GM19099 (cell line): ENCODE measurements at regions not wholly inside any gene's neighbourhood (a gene's known extent, or its start where the extent isn't known, plus 50 kb on each side); places are given as distances from the start of the nearest gene placed in this dataset.

Experiments
- POLR2A ChIP-seq: IDR thresholded peaks from 3 replicates; pipeline ENCODE4 v1.6.1; 2011; ENCODE audit warnings: low read depth; ENCODE audit not compliant: insufficient read length; ENCODE audit errors: extremely low read depth

GRCh38 chr1:168490306-168490705 lies 53.5 kb downstream of the XCL2 start:
- no peak for TF ChIP-seq POLR2A

- TF ChIP-seq POLR2A: no peak
Measured at GRCh38 chr1:168488138-168488537, 55.7 kb downstream of the XCL2 start.

GRCh38 chr1:168485048-168485447 lies 58.7 kb downstream of the XCL2 start:
- TF ChIP-seq POLR2A: no peak

- TF ChIP-seq POLR2A: no peak
Measured at GRCh38 chr1:168484083-168484482, 59.7 kb downstream of the XCL2 start.

DNA sequence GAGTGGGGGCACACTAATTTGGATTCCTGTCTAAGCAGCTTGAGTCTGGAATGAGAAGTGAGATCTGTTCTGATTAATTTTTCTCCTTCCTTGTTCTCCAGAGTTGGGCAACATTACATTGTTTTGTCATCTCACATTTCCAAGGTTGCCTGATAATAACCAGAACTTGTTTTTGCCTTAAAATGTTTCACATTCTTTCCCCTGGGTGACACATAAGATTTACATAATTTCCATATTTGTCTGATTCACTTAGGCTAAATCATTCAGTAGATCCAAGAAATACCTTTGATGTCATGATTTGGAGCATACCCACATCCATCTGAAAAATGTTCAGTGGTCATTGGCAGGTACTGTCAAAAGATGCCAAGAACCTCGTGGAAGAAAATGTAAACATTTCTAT lies 60.3 kb downstream of the XCL2 start:
- TF ChIP-seq POLR2A: no peak

GRCh38 chr1:168482106-168482505 lies 61.7 kb downstream of the XCL2 start:
- TF ChIP-seq POLR2A: no peak

DNA sequence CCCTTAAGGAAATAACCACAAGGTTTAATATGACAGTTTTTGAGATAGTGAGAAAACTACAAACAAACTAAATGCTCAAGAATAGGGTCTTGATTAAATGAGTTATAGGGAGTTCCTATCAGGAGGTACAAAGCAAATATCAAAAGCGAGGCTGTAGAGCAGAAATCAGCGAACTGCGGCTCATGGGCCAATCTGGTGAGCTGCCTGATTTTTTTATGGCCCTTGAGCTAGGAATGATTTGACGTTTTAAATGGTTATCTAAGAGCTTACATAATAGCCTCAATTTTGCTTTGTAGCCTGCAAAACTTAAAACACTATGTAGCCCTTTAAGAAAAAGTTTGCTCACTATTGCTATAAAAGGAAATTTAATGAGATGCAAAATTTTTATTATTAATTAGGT lies 62.2 kb downstream of the XCL2 start:
- no peak for TF ChIP-seq POLR2A

DNA sequence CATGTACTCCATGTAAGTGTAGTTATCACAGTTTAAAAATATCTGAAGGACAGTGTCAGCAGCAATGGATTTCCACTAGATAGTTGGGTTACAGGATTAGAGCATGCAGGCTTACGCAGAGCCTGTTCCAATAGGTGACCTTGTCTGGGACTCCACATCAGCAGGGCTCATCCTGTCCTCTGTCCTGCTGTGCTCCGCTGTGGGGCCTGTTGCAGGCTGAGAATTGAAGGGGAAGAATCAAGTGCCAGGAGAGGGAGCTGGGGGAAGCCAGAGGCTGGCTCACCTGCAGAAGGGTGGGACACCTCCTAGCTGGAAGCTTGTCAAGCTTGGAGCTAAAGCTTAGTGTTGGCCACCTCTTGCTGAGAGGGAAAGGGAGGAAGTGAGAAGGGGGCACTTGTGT lies 62.8 kb downstream of the XCL2 start:
- TF ChIP-seq POLR2A: no peak

DNA sequence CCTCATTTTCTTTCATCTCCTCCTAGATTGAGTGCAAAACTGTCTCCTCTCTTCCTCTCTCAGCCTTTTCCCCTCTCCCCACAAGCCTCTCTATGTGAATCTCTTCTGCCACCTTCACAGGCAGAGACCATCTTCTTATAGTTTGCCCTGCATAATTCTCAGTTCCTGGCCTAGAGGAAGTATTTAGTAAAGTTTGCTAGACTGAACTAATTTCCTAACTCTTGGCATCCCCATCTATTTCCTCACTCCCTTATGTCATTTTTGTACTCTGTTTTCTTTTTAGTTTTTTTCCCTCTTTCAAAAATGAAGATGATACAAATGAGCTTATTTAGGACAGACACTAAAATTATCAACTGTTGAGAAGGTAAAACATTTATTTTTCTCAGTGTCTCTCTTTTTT lies 66.0 kb downstream of the XCL2 start:
- TF ChIP-seq POLR2A: no peak

- no peak for TF ChIP-seq POLR2A
Measured at GRCh38 chr1:168476588-168477385, 67.0 kb downstream of the XCL2 start.

- TF ChIP-seq POLR2A: no peak
Measured at GRCh38 chr1:168474322-168474721, 69.5 kb downstream of the XCL2 start.

- no peak for TF ChIP-seq POLR2A
Measured at GRCh38 chr1:168473126-168473525, 70.7 kb downstream of the XCL2 start.

DNA sequence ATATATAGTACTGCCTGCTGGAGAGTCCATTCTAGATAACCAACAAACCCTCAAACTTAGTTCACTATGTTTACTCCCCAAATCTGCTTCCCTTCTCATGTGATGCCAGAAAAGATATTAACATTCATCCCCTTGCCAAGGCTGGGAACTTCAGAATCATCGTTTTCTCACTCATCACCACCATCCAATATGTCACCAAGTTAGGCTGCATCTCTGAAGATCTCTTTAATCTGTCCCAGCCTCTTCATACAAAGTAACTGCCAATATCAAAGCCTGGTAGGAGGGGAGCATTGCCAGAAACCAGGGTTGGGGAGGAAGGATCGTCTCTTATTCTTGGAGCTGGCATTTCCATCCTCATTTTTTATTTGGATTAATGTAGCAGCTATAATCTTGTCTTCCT lies 71.6 kb downstream of the XCL2 start:
- no peak for TF ChIP-seq POLR2A

GRCh38 chr1:168470901-168471431 lies 72.8 kb downstream of the XCL2 start:
- no peak for TF ChIP-seq POLR2A

DNA sequence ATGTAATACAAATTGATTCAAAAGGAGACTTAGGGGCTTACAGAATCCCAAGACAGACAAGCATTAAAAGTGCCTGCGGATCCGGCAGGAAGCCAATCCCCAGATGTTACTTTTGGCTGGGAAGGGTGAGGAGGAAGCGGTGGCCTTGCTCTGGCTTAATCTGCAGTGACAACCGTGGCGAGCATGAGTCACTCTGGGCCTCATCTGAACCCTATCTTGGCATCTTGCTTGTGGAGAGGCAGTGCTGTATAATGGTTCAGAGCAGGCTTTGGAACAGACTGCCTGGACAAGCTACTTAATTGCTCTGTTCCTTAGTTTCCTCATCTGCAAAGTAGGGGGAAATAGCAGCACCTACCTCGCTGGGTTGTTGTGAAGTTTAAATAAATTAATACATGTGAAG lies 74.1 kb downstream of the XCL2 start:
- no peak for TF ChIP-seq POLR2A

- no peak for TF ChIP-seq POLR2A
Measured at GRCh38 chr1:168468822-168469221, 75.0 kb downstream of the XCL2 start.
